ENCODE measurements at regions not wholly inside any gene's neighbourhood (a gene's known extent, or its start where the extent isn't known, plus 50 kb on each side); places are given as distances from the start of the nearest gene placed in this dataset.
"Not testable (repeated sequence)": the region's sequence is repeated elsewhere in the genome, so short reads cannot be mapped to it uniquely, and the experiment has no call there.

GRCh38 chr11:25159341-25159740, 662.5 kb downstream of the LUZP2 start:
- DNase-seq: no peak

GRCh38 chr11:25163421-25163820, 666.6 kb downstream of the LUZP2 start:
- no peak for DNase-seq

- no peak for DNase-seq
These were observed 683.3 kb downstream of the LUZP2 start for GRCh38 chr11:25180187-25180586.

- DNase-seq: no peak
These were observed 686.6 kb downstream of the LUZP2 start for GRCh38 chr11:25183411-25183810.

GRCh38 chr11:25197515-25197914, 700.7 kb downstream of the LUZP2 start:
- no peak for DNase-seq

GRCh38 chr11:25198704-25199103, 701.9 kb downstream of the LUZP2 start:
- no peak for DNase-seq

- no peak for DNase-seq
These were observed 704.1 kb downstream of the LUZP2 start for GRCh38 chr11:25200925-25201324.

GRCh38 chr11:25206762-25207161, 709.9 kb downstream of the LUZP2 start:
- DNase-seq: no peak

GRCh38 chr11:25211635-25212254, 714.9 kb downstream of the LUZP2 start:
- no peak for DNase-seq

- DNase-seq: no peak
These were observed 717.8 kb downstream of the LUZP2 start for GRCh38 chr11:25214535-25215176.

GRCh38 chr11:25218036-25218435, 721.2 kb downstream of the LUZP2 start:
- no peak for DNase-seq

- no peak for DNase-seq
These were observed 728.2 kb downstream of the LUZP2 start for GRCh38 chr11:25225078-25225477.

- no peak for DNase-seq
These were observed 746.1 kb downstream of the LUZP2 start for GRCh38 chr11:25242928-25243327.

- no peak for DNase-seq
These were observed 747.3 kb downstream of the LUZP2 start for GRCh38 chr11:25244126-25244525.

GRCh38 chr11:25247336-25247735, 750.5 kb downstream of the LUZP2 start:
- no peak for DNase-seq

GRCh38 chr11:25252854-25253253, 756.0 kb downstream of the LUZP2 start:
- DNase-seq: no peak

GRCh38 chr11:25263861-25264260, 767.0 kb downstream of the LUZP2 start:
- DNase-seq: not testable (repeated sequence)

- DNase-seq: no peak
These were observed 774.4 kb downstream of the LUZP2 start for GRCh38 chr11:25271301-25271700.

- DNase-seq: no peak
These were observed 775.4 kb downstream of the LUZP2 start for GRCh38 chr11:25272214-25272613.

GRCh38 chr11:25280821-25281220, 784.0 kb downstream of the LUZP2 start:
- not testable (repeated sequence) for DNase-seq

- no peak for DNase-seq
These were observed 796.3 kb downstream of the LUZP2 start for GRCh38 chr11:25293166-25293565.

GRCh38 chr11:25298450-25298849, 801.6 kb downstream of the LUZP2 start:
- no peak for DNase-seq

- DNase-seq: no peak
These were observed 813.0 kb downstream of the LUZP2 start for GRCh38 chr11:25309818-25310217.

- no peak for DNase-seq
These were observed 820.4 kb downstream of the LUZP2 start for GRCh38 chr11:25317216-25317615.

Data from left kidney (tissue), 1 donor.